Mammary epithelial cell (primary cell): ENCODE measurements at regions not wholly inside any gene's neighbourhood (a gene's known extent, or its start where the extent isn't known, plus 50 kb on each side); places are given as distances from the start of the nearest gene placed in this dataset.

Experiments
- EZH2 ChIP-seq: IDR thresholded peaks from 2 replicates; pipeline ENCODE4 v1.6.1; 2012; ENCODE audit warnings: low read length, inconsistent platforms, borderline replicate concordance
- TF ChIP-seq, protein P1 (sequence below), 2 donors: IDR thresholded peaks in 1 of 2; conservative IDR thresholded peaks in 1 of 2; 2 replicates each; pipeline ENCODE4 v1.5.1; 2011 to 2012; ENCODE audit warnings: inconsistent platforms in 2 of 2, low read length in 2 of 2, mild to moderate bottlenecking in 2 of 2, control low read depth in 1 of 2, low read depth in 1 of 2; ENCODE audit not compliant: insufficient read depth in 1 of 2; ENCODE audit errors: extremely low read depth in 1 of 2

DNA sequence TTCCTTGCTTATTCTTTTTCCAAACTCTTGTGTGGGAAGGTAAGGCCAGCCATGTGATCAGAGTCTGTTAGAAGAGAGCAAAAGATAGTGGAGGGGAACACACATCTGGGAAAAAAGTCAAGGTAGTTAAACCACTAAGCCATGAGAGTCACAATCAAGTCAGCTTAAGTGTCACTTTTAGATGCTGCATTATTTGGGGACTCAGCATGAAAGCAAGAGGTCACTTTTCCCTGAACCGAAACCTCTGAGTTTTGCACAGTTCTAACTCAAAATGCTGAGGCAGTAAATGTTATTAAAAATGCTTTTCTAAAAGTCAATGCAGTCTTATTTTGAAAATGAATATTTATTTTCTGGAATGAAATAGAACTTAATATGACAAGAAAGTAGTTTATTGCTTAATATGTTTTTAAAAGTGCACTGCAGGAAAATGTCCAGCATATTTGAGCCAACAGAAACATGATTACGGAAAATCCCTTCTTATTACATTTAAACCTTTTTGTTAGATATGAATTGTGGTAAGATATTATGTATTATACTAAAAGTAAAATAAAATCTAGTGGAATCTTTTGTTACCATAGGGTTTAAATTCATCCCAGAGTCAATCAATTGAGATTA, 69.3 kb downstream of the RBM11 start:
- TF ChIP-seq, protein P1, sequence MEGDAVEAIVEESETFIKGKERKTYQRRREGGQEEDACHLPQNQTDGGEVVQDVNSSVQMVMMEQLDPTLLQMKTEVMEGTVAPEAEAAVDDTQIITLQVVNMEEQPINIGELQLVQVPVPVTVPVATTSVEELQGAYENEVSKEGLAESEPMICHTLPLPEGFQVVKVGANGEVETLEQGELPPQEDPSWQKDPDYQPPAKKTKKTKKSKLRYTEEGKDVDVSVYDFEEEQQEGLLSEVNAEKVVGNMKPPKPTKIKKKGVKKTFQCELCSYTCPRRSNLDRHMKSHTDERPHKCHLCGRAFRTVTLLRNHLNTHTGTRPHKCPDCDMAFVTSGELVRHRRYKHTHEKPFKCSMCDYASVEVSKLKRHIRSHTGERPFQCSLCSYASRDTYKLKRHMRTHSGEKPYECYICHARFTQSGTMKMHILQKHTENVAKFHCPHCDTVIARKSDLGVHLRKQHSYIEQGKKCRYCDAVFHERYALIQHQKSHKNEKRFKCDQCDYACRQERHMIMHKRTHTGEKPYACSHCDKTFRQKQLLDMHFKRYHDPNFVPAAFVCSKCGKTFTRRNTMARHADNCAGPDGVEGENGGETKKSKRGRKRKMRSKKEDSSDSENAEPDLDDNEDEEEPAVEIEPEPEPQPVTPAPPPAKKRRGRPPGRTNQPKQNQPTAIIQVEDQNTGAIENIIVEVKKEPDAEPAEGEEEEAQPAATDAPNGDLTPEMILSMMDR (conservative IDR thresholded peaks at IDR 0.05 in 1 of 2, IDR thresholded peaks at IDR 0.05 in 1 of 2; ENCODE audit: extremely low read depth in 1 of 2, insufficient read depth in 1 of 2, low read depth in 1 of 2, low read length in 2 of 2), result no peak
- TF ChIP-seq EZH2, result no peak
